ENCODE measurements at regions not wholly inside any gene's neighbourhood (a gene's known extent, or its start where the extent isn't known, plus 50 kb on each side); places are given as distances from the start of the nearest gene placed in this dataset.

- TF ChIP-seq POLR2A (IDR thresholded peaks at IDR 0.05; ENCODE audit: low read depth, low read length) (no peak), POLR2AphosphoS5 (IDR thresholded peaks at IDR 0.05; ENCODE audit: low read depth, low read length) (no peak)
Measured at GRCh38 chr2:138389063-138389462, 112.5 kb upstream of the SPOPL start.

All from GM12892 (cell line).